Natural killer cell (primary cell): ENCODE measurements at regions not wholly inside any gene's neighbourhood (a gene's known extent, or its start where the extent isn't known, plus 50 kb on each side); places are given as distances from the start of the nearest gene placed in this dataset.

Experiments used
- ATAC-seq, 3 donors: fragments of 150-1000 bp in 2 of 3; fragments of 200-7000 bp in 1 of 3; cut with Tn5 transposase; 1 replicate in 1 of 3; 2 replicates in 2 of 3; pipeline ENCODE4 v1.10.0; 2021; ENCODE audit warnings: mild to moderate bottlenecking in 2 of 3, moderate library complexity in 2 of 3
- DNase-seq, 2 donors: peaks; one replicate each; pipeline versions ENCODE4 v3.0.0 to v3.0.0-alpha.2; 2013 to 2021; ENCODE audit warnings: mixed read lengths in 1 of 2
- H3K27ac ChIP-seq: one replicate; pipeline ENCODE4 v1.5.1; 2013; ENCODE audit warnings: mild to moderate bottlenecking, low read length
- H3K27me3 ChIP-seq: one replicate; pipeline ENCODE4 v1.6.1; 2013; ENCODE audit warnings: low read length; ENCODE audit not compliant: control insufficient read depth, insufficient read depth
- H3K36me3 ChIP-seq: one replicate; pipeline ENCODE4 v1.6.1; 2013; ENCODE audit warnings: low read length; ENCODE audit not compliant: control insufficient read depth, insufficient read depth
- H3K4me1 ChIP-seq: one replicate; pipeline ENCODE4 v1.6.1; 2013; ENCODE audit warnings: low read length; ENCODE audit not compliant: control insufficient read depth, insufficient read depth
- H3K4me3 ChIP-seq: one replicate; pipeline ENCODE4 v1.5.1; 2013; ENCODE audit warnings: low read length
- H3K9me3 ChIP-seq: one replicate; pipeline ENCODE4 v1.6.1; 2013; ENCODE audit warnings: low read length; ENCODE audit not compliant: control insufficient read depth, insufficient read depth
- H3K27ac Mint-ChIP-seq, 2 donors: one replicate each; pipeline ENCODE4 v1.8.0; 2022; ENCODE audit warnings: mild to moderate bottlenecking in 2 of 2, mixed read lengths in 2 of 2, moderate library complexity in 1 of 2
- H3K27me3 Mint-ChIP-seq, 2 donors: one replicate each; pipeline ENCODE4 v1.8.0; 2022; ENCODE audit warnings: low read depth in 2 of 2, mixed read lengths in 2 of 2
- H3K36me3 Mint-ChIP-seq: one replicate; pipeline ENCODE4 v1.8.0; 2022; ENCODE audit warnings: mixed read lengths
- H3K4me1 Mint-ChIP-seq, 2 donors: one replicate each; pipeline ENCODE4 v1.8.0; 2022; ENCODE audit warnings: mixed read lengths in 2 of 2
- H3K4me3 Mint-ChIP-seq: one replicate; pipeline ENCODE4 v1.8.0; 2022; ENCODE audit warnings: mild to moderate bottlenecking, moderate library complexity, mixed read lengths
- H3K9me3 Mint-ChIP-seq, 2 donors: one replicate each; pipeline ENCODE4 v1.8.0; 2022; ENCODE audit warnings: mixed read lengths in 2 of 2
- CTCF ChIP-seq: fragments of 200-600 bp; IDR thresholded peaks from one replicate; pipeline ENCODE4 v1.8.0; 2022; ENCODE audit warnings: antibody characterized with exemption
- WGBS: methylation state at CpG from one replicate; pipeline ENCODE4 v1.1.7; 2013; ENCODE audit warnings: missing lambda C conversion rate; ENCODE audit not compliant: insufficient coverage; 5-methylcytosine and 5-hydroxymethylcytosine counted together
- intact Hi-C: fragments of 100-400 bp; cut with micrococcal nuclease; formaldehyde crosslinking; loops from one replicate; pipeline ENCODE4 v1.14.2; 2022

GRCh38 chr18:70411876-70412435 is 123.1 kb downstream of the SOCS6 start:
- H3K4me3 Mint-ChIP-seq: no peak overlapping the region
- no peaks in the 10 kb centered on the region for H3K9me3 Mint-ChIP-seq
- DNase-seq (no peak), ATAC-seq (no peak)
- H3K27me3 Mint-ChIP-seq: no peaks in the 10 kb centered on the region
- Histone ChIP-seq H3K4me3 (no peak overlapping the region), H3K36me3 (no peaks in the 10 kb centered on the region), H3K27ac (no peak overlapping the region), H3K27me3 (no peaks in the 10 kb centered on the region), H3K9me3 (no peaks in the 10 kb centered on the region), H3K4me1 (no peaks in the 10 kb centered on the region)
- intact Hi-C loops: no loop called here
- WGBS: 88% methylated on average over 6 of the region's 6 CpGs
- no peaks in the 10 kb centered on the region for H3K36me3 Mint-ChIP-seq
- no peak overlapping the region for H3K27ac Mint-ChIP-seq
- no peaks in the 10 kb centered on the region for H3K4me1 Mint-ChIP-seq
- TF ChIP-seq CTCF: no peak

- H3K4me1 ChIP-seq: no peaks in the 10 kb centered on the region
- H3K4me3 ChIP-seq: no peak overlapping the region
- H3K9me3 ChIP-seq: no peaks in the 10 kb centered on the region
- Mint-ChIP-seq H3K27ac (no peak overlapping the region), H3K36me3 (no peaks in the 10 kb centered on the region), H3K27me3 (no peaks in the 10 kb centered on the region), H3K4me3 (no peak overlapping the region), H3K4me1 (no peaks in the 10 kb centered on the region), H3K9me3 (no peaks in the 10 kb centered on the region)
- ATAC-seq: no peak
- no peaks in the 10 kb centered on the region for H3K27me3 ChIP-seq
- WGBS: 73% methylated on average over 2 of the region's 2 CpGs
- H3K36me3 ChIP-seq: no peaks in the 10 kb centered on the region
- intact Hi-C loops: no loop called here
- no peak for DNase-seq
- no peak overlapping the region for H3K27ac ChIP-seq
- TF ChIP-seq CTCF: no peak
Observed at GRCh38 chr18:70411307-70411706, 122.5 kb downstream of the SOCS6 start.

- no peak overlapping the region for H3K27ac Mint-ChIP-seq
- Histone ChIP-seq H3K36me3 (no peaks in the 10 kb centered on the region), H3K9me3 (no peaks in the 10 kb centered on the region), H3K4me3 (no peak overlapping the region), H3K4me1 (no peaks in the 10 kb centered on the region), H3K27ac (no peak overlapping the region), H3K27me3 (no peaks in the 10 kb centered on the region)
- ATAC-seq (no peak), DNase-seq (no peak)
- no peaks in the 10 kb centered on the region for H3K9me3 Mint-ChIP-seq
- no peak for TF ChIP-seq CTCF
- no peaks in the 10 kb centered on the region for H3K36me3 Mint-ChIP-seq
- H3K4me1 Mint-ChIP-seq: no peaks in the 10 kb centered on the region
- peaks cover 0 to 3% of the 10 kb centered on the region in 2 donors for H3K27me3 Mint-ChIP-seq
- intact Hi-C loops: no loop called here
- 81% methylated on average over 3 of the region's 3 CpGs for WGBS
- H3K4me3 Mint-ChIP-seq: no peak overlapping the region
Observed at GRCh38 chr18:70405052-70405451, 116.2 kb downstream of the SOCS6 start.

- H3K4me1 Mint-ChIP-seq: no peaks in the 10 kb centered on the region
- no peak for TF ChIP-seq CTCF
- H3K36me3 ChIP-seq: no peaks in the 10 kb centered on the region
- H3K36me3 Mint-ChIP-seq: no peaks in the 10 kb centered on the region
- peaks cover 0 to 3% of the 10 kb centered on the region in 2 donors for H3K27me3 Mint-ChIP-seq
- H3K9me3 Mint-ChIP-seq: no peaks in the 10 kb centered on the region
- no peak for ATAC-seq
- no peak overlapping the region for H3K4me3 Mint-ChIP-seq
- 75% methylated on average over 6 of the region's 6 CpGs for WGBS
- no peaks in the 10 kb centered on the region for H3K9me3 ChIP-seq
- H3K27me3 ChIP-seq: no peaks in the 10 kb centered on the region
- intact Hi-C loops: no loop called here
- H3K4me1 ChIP-seq: no peaks in the 10 kb centered on the region
- no peak overlapping the region for H3K4me3 ChIP-seq
- DNase-seq: no peak
- H3K27ac Mint-ChIP-seq: no peak overlapping the region
- H3K27ac ChIP-seq: no peak overlapping the region
Observed at GRCh38 chr18:70400476-70400875, 111.6 kb downstream of the SOCS6 start.
